ENCODE measurements at regions not wholly inside any gene's neighbourhood (a gene's known extent, or its start where the extent isn't known, plus 50 kb on each side); places are given as distances from the start of the nearest gene placed in this dataset.

DNA sequence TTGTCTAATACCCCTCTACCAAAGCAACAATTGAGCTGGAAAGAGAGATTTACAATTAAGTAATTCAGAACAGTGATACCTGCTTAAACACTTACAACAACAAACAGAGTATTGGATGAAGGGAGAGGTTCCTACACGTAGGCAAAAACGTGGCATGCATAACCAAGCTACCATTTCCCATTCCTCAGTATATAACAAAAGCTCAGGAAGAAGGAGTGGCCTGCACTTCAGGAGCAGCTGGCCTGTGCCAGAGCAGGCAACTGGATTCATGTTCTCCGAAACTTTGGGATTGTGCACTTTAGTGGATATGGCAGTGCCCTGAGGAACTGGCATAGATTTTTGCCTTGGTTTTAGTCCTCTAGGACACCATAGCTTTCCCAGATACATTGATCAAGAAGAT is 630.2 kb upstream of the PCDH9 start:
- in situ Hi-C loops (cut with MboI; ENCODE audit: low pct_ligation_motif_present in 1 of 4, low pct_unique_long_range_greater_than_20kb in 1 of 4, low sequenced_read_pairs in 3 of 4): no loop called here
- DNase-seq: no peak
- peaks cover 0 to 7% of the 10 kb centered on the region in 2 donors for H3K9me3 ChIP-seq
- no peaks in the 10 kb centered on the region for H3K27me3 ChIP-seq
- intact Hi-C loops (cut with DNase I; ENCODE audit: low total_unique reads): no loop called here
- H3K4me3 ChIP-seq: no peak overlapping the region
- TF ChIP-seq POLR2AphosphoS5 (IDR thresholded peaks at IDR 0.05): no peak
- TF ChIP-seq EP300 (IDR thresholded peaks at IDR 0.05; ENCODE audit: low read depth): no peak
- TF ChIP-seq, protein P1, sequence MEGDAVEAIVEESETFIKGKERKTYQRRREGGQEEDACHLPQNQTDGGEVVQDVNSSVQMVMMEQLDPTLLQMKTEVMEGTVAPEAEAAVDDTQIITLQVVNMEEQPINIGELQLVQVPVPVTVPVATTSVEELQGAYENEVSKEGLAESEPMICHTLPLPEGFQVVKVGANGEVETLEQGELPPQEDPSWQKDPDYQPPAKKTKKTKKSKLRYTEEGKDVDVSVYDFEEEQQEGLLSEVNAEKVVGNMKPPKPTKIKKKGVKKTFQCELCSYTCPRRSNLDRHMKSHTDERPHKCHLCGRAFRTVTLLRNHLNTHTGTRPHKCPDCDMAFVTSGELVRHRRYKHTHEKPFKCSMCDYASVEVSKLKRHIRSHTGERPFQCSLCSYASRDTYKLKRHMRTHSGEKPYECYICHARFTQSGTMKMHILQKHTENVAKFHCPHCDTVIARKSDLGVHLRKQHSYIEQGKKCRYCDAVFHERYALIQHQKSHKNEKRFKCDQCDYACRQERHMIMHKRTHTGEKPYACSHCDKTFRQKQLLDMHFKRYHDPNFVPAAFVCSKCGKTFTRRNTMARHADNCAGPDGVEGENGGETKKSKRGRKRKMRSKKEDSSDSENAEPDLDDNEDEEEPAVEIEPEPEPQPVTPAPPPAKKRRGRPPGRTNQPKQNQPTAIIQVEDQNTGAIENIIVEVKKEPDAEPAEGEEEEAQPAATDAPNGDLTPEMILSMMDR (IDR thresholded peaks at IDR 0.05): no peak
- no peak for TF ChIP-seq POLR2A (IDR thresholded peaks at IDR 0.05)
- no peaks in the 10 kb centered on the region for H3K36me3 ChIP-seq
- H3K4me1 ChIP-seq: no peaks in the 10 kb centered on the region
- H3K27ac ChIP-seq: no peak overlapping the region
- 54 to 68% methylated on average over 3 of the region's 3 CpGs for WGBS, 2 donors (ENCODE audit: low coverage in 1 of 2)

DNA sequence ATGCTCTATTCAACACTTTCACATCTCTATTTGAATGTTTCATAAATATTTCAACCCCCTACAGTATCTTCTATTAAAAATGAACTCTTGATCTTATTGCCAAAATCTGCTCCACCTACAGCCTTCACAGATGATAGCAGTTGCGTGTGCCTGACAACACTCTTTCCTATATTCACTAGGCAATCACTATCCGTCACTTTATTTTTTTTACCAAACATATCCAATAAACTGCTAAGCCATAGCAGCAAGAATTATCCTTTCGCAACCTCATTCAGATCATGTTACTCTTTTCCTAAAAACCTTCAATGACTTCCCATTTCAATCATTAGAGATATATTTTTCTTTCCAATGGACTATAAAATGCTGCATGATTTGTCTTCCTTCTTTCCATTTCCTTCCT is 629.8 kb upstream of the PCDH9 start:
- Histone ChIP-seq H3K4me1 (no peaks in the 10 kb centered on the region), H3K27ac (no peak overlapping the region), H3K9me3 (peaks cover 0 to 4% of the 10 kb centered on the region in 2 donors), H3K4me3 (no peak overlapping the region), H3K36me3 (no peaks in the 10 kb centered on the region), H3K27me3 (no peaks in the 10 kb centered on the region)
- WGBS, 2 donors (ENCODE audit: low coverage in 1 of 2): 82 to 92% methylated on average over 3 of the region's 3 CpGs
- intact Hi-C loops (cut with DNase I; ENCODE audit: low total_unique reads) (no loop called here), in situ Hi-C loops (cut with MboI; ENCODE audit: low pct_ligation_motif_present in 1 of 4, low pct_unique_long_range_greater_than_20kb in 1 of 4, low sequenced_read_pairs in 3 of 4) (no loop called here)
- no peak for DNase-seq
- TF ChIP-seq POLR2A (IDR thresholded peaks at IDR 0.05) (no peak), EP300 (IDR thresholded peaks at IDR 0.05; ENCODE audit: low read depth) (no peak), POLR2AphosphoS5 (IDR thresholded peaks at IDR 0.05) (no peak)
- TF ChIP-seq, protein P1 (IDR thresholded peaks at IDR 0.05): no peak

DNA sequence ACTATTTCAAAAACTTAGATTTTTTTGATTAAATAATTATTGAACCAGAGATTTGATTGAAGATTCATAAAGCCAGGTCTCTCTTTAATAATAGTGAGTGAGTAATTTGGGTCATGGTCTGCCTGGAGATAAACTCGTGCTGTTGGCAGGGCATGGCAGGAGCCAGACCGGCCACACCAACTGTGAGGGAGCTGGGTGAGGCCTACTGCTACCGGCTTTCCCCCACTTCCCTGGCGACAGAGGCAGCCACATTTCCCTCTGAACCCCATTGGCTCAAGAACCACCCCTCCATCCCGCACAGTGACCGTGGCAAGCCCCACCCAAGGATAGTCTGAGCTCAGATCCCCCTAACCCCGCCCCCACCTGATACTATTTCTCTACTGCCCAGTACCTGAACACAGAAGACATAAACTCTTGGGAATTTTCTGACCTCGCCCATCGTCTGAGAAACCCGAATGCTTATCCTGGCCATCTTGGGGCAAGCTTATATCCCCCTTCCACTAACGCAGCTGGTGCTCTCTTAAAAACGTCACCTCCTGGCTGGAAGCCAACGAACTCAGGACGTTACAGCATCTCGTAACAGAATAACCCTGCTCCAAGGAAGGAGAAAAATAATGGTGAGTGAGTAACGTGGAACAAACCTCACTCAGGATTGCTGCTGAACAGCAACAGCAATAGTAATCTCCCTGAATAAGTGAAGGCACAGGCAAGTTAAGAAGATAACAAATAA is 627.6 kb upstream of the PCDH9 start:
- WGBS, 2 donors (ENCODE audit: low coverage in 1 of 2): 76 to 83% methylated on average over 2 to 16 of the region's 16 CpGs
- in situ Hi-C loops (cut with MboI; ENCODE audit: low pct_ligation_motif_present in 1 of 4, low pct_unique_long_range_greater_than_20kb in 1 of 4, low sequenced_read_pairs in 3 of 4) (no loop called here), intact Hi-C loops (cut with DNase I; ENCODE audit: low total_unique reads) (no loop called here)
- Histone ChIP-seq H3K4me1 (no peaks in the 10 kb centered on the region), H3K27ac (no peak overlapping the region), H3K27me3 (no peaks in the 10 kb centered on the region), H3K36me3 (no peaks in the 10 kb centered on the region), H3K9me3 (no peaks in the 10 kb centered on the region), H3K4me3 (no peak overlapping the region)
- TF ChIP-seq, protein P1 (IDR thresholded peaks at IDR 0.05): no peak
- TF ChIP-seq POLR2AphosphoS5 (IDR thresholded peaks at IDR 0.05): no peak
- TF ChIP-seq EP300 (IDR thresholded peaks at IDR 0.05; ENCODE audit: low read depth): no peak
- no peak for TF ChIP-seq POLR2A (IDR thresholded peaks at IDR 0.05)
- DNase-seq: no peak

DNA sequence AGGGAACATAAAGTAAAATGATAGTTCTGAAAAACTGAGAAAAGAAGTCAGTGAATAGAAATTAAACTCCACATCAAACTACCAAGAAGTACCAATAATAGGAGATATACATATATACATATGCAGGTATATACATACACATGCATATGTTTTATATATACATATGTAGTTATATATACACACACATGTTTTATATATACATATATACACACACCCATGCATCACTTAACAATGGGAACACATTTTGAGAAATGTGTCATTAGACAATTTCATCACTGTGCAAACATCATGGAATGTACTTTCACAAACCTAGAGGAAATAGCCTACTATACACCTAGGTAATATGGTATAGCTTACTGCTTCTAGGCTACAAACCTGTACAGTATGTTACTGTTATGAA is 626.8 kb upstream of the PCDH9 start:
- in situ Hi-C loops (cut with MboI; ENCODE audit: low pct_ligation_motif_present in 1 of 4, low pct_unique_long_range_greater_than_20kb in 1 of 4, low sequenced_read_pairs in 3 of 4) (no loop called here), intact Hi-C loops (cut with DNase I; ENCODE audit: low total_unique reads) (no loop called here)
- no peak for DNase-seq
- H3K9me3 ChIP-seq: no peaks in the 10 kb centered on the region
- no peaks in the 10 kb centered on the region for H3K27me3 ChIP-seq
- no peak overlapping the region for H3K27ac ChIP-seq
- TF ChIP-seq POLR2A (IDR thresholded peaks at IDR 0.05): no peak
- no peak for TF ChIP-seq POLR2AphosphoS5 (IDR thresholded peaks at IDR 0.05)
- TF ChIP-seq, protein P1 (IDR thresholded peaks at IDR 0.05): no peak
- no peak for TF ChIP-seq EP300 (IDR thresholded peaks at IDR 0.05; ENCODE audit: low read depth)
- H3K36me3 ChIP-seq: no peaks in the 10 kb centered on the region
- H3K4me1 ChIP-seq: no peaks in the 10 kb centered on the region
- H3K4me3 ChIP-seq: no peak overlapping the region

Measured in transverse colon (tissue), 4 donors.